NCI-H345 treated with DMSO at 0.1 percent for 48 hours (cell line): ENCODE measurements at regions not wholly inside any gene's neighbourhood (a gene's known extent, or its start where the extent isn't known, plus 50 kb on each side); places are given as distances from the start of the nearest gene placed in this dataset.

Source experiments
- DNase-seq: peaks from one replicate; lab custom pipeline; 2025; ENCODE audit not compliant: unreplicated experiment; lab: John Stamatoyannopoulos, UW

GRCh38 chr6:169937389-169938261 lies 186.2 kb downstream of the ERMARD start:
- no peak for DNase-seq

DNA sequence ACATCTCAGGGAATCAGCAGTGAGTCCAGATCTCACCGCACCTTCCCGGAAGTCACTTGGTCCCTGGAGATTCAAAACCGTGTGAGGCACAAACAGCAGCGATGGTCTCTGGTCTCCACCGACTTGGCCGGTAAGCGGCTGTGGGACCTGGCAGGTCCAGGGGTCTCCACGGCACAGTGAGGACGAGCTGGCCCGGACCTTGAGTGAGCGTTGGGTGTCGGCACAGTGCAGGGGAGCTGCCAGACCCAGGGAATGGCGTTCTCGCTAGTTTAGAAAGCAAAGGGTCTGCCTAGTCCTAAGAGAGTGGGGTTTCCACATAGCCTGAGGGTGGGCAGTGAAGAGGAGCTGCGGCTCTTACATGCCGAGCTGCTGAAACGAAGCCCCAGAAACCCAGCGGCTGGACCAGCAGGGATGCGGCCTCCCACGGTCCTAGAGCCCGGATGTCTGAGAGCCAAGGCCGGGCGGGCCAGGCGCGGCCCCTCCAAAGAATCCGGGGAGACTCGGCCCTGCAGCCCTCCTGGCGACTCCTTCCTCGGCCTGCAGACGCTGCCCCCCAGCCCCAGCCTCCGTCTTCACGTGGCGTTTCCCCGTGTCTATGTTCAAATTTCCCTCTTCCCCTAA lies 185.0 kb downstream of the ERMARD start:
- DNase-seq = no peak

- DNase-seq = no peak
Observed at GRCh38 chr6:169935861-169936260, 184.4 kb downstream of the ERMARD start.

DNA sequence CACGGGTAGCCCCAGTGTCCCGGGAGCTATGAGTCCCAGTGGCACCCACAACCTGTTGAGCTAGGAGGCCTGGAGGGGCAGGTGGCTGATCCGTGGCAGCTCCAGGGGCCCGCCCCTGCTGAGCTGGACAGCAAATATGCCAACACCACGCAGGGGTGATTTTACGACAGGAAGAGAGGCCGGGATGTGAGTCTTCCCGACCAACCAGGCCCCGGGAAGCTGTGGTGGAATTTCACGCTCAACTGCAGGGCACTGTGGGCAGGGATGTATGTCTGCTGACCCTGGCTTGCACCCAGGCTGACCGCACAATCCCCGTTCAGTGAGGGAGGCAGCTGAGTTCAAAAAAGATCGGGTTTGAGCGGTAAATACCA lies 183.9 kb downstream of the ERMARD start:
- no peak for DNase-seq

GRCh38 chr6:169934699-169935347 lies 183.4 kb downstream of the ERMARD start:
- DNase-seq = no peak

GRCh38 chr6:169933839-169934698 lies 182.6 kb downstream of the ERMARD start:
- no peak for DNase-seq

DNA sequence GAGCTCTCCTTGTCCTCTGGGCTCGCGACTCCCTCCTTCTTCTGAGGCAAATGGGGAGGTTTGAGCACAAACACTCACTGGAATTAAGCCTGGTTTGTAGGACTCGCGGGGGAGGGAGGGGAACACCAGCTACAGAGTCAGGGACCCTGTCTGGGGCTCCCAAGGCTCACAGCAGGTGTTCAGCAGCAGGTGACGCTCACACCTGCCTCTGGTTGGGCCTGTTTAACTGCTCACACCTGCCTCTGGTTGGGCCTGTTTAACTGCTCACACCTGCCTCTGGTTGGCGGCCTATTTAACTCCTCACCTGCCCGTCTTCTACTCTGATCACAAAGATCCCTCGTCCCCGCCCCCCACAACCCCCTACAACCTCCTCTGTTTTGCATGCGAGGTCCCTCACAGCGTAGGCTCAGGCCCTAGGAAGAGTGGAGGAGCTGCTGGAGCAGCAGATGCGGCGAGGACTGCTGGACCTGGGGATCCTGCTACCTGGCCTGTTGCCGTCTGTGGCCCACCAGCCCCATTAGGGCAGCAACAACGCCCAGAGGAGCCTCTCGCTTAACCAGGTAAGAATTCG lies 181.9 kb downstream of the ERMARD start:
- DNase-seq = no peak

GRCh38 chr6:169932491-169932890 lies 181.1 kb downstream of the ERMARD start:
- DNase-seq = no peak

DNA sequence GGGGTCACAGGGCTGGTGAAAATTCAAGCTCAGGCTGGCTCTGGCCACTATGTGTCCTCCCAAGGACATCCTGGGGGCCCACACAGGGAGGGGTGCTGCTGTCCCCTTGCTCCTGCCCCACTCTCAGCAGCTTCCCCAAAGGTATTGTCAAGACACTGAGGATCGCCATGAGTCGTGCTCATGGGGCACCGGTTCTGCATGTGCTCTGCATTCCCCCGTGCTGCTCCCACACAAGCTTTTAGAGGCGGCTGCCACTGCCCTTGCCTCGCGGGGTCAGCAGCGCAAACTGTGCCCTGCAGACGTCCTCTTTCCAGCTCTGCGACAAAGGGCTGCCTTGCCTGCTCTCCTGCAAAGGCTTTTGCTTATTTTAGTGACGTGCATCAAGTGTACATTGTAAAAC lies 179.8 kb downstream of the ERMARD start:
- DNase-seq = no peak

- no peak for DNase-seq
Observed at GRCh38 chr6:169930799-169931198, 179.4 kb downstream of the ERMARD start.

DNA sequence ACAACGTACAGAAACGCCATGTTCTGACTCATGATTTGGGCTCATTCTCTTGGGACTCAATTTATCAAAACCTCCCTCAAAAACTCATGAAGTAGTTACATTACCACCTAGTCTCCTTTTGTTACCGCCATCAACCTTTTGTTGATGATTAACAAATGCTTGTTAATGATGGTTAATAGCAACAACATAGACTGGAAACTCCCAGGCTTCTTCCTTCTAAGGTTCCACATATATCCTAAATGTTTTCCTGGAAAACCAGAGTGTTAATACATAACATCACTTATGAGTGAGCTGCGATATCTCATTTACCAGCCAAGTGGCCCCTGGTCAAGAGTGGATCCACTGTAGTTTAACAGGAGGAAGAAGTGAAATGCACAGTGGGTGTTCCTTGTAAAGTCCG lies 176.3 kb downstream of the ERMARD start:
- no peak for DNase-seq

DNA sequence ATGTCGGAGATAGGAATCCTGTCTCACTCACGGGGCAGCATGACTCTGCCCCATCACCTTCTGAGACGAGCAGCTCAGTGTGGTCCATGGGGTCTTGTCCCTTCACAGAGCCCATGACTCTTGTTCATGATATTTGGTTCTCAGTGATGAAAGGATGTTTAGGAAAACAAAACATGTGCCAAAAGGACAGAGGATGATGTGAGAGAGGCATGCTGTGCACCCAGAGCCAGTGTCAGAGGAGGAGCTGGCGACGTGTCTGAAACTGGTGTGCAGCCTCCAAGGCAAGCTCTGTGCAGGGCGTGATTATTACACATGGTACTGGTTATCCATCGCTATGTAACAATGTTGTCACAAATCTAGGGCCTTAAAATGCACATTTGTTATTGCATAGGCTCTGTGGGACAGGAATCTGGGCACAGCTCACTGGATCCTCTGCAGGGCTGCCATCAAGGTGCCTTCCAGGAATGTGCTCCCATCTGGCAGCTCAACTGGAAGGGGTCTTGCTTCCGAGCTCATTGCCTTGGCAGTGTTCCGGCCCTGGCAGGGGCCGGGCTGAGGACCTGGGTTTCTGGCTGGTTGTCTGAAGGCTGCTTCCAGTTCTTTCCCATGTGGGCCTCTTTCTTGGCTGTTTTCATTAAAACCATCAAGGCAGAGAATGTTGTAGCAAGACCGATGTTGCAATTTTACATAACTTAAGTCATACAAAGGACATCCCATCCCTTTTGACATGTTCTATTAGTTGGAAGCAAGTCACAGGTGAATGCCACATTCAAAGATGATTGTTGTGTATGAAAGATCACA lies 175.4 kb downstream of the ERMARD start:
- DNase-seq = no peak

DNA sequence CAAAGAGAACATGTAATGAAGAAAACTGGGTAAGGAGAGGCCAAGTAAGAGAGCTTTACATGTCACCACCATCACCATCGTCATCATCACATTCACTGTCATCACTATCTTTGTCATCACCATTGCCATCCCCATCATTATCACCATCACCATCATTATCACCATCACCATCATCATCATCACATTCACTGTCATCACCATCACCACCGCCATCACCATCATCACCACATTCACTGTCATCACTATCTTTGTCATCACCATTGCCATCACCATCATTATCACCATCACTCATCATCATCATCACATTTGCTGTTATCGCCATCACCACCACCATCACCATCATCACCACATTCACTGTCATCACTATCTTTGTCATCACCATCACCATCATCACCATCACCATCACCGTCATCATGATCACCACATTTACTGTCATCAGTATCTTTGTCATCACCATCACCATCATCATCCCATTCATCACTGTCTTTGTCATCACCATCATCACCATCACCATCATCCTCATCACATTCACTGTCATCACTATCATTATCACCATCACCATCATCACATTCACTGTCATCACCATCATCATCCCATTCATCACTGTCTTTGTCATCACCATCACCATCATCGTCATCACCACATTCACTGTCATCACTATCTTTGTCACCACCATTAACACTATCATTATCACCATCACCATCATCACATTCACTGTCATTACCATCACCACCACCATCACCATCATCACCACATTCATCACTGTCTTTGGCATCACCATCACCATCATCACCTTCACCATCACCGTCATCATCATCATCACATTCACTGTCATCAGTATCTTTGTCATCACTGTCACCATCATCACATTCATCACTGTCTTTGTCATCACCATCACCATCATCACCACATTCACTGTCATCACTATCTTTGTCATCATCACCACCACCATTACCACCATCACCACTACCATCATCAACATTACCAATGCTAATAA lies 172.3 kb downstream of the ERMARD start:
- no peak for DNase-seq

DNA sequence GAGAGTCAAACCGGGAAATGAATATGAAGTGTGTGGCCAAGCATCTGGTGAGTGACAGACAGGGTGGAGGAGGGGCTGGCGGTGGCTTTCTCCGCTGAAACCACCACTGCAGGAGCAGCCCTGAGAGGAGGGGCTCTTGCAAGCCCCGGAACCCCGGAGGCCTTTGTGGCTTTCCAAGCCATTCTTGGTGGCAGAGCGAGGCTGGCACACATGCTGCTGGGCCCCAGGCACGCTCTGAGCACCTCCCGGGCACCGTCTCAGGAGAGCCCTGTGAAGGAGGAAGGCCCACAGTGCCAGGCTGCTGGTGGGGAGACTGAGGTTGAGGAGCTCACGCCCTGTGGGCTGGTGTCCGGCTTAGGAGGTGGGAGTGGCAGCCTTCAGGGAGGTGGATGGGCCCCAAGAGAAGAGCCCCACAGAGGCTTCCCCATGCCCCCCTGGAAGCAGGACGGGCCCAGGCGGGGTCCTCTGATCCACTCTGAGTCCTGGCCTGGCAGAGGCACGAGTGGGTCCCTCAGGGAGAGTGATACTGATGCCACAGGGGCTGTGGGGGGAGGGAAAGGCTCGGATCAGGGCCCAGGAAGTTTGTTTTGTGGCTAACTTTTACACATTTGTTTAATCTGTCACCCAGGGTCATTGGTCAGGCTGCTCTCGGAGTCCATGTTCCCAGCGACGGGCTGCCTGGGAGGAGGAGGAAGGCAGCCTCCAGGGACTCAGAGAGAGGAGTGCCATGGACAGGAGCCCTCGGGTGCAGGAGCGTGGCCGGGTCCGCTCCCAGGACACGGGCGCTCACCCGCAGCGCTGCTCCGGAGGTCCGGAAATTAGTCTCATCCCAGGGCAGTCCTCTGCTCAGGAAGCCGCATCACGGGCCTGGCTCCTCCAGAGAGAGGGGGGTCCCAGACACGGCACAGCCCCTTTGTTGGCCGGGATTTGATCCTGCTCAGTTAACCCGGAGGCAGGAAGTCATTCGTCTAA lies 170.7 kb downstream of the ERMARD start:
- DNase-seq = no peak

GRCh38 chr6:169921217-169921616 lies 169.8 kb downstream of the ERMARD start:
- no peak for DNase-seq

- no peak for DNase-seq
Observed at GRCh38 chr6:169920359-169921020, 169.1 kb downstream of the ERMARD start.

GRCh38 chr6:169918954-169919549 lies 167.6 kb downstream of the ERMARD start:
- no peak for DNase-seq
